Skeletal muscle satellite cell (primary cell): ENCODE measurements at regions not wholly inside any gene's neighbourhood (a gene's known extent, or its start where the extent isn't known, plus 50 kb on each side); places are given as distances from the start of the nearest gene placed in this dataset.
"Not testable (repeated sequence)": the region's sequence is repeated elsewhere in the genome, so short reads cannot be mapped to it uniquely, and the experiment has no call there.

Experiments used
- H3K27me3 ChIP-seq: 2 replicates; pipeline ENCODE4 v1.7.0; 2013; ENCODE audit warnings: low read length; ENCODE audit not compliant: control insufficient read depth, insufficient read depth
- H3K36me3 ChIP-seq: 2 replicates; pipeline ENCODE4 v1.7.0; 2013; ENCODE audit warnings: mild to moderate bottlenecking, control low read depth, low read length; ENCODE audit not compliant: insufficient read depth
- H3K4me1 ChIP-seq: 2 replicates; pipeline ENCODE4 v1.7.0; 2013; ENCODE audit warnings: low read length; ENCODE audit not compliant: control insufficient read depth, insufficient read depth
- H3K4me2 ChIP-seq: 2 replicates; pipeline ENCODE4 v1.7.0; 2013; ENCODE audit warnings: mild to moderate bottlenecking, low read length
- H3K4me3 ChIP-seq: 2 replicates; pipeline ENCODE4 v1.7.0; 2013; ENCODE audit warnings: low read length
- H3K9ac ChIP-seq: 2 replicates; pipeline ENCODE4 v1.7.0; 2013; ENCODE audit warnings: mild to moderate bottlenecking, low read depth, low read length, moderate library complexity
- H3K9me3 ChIP-seq: replicated peaks from 2 replicates; pipeline ENCODE4 v1.7.0; 2013; ENCODE audit warnings: mild to moderate bottlenecking, control low read depth, low read length

DNA sequence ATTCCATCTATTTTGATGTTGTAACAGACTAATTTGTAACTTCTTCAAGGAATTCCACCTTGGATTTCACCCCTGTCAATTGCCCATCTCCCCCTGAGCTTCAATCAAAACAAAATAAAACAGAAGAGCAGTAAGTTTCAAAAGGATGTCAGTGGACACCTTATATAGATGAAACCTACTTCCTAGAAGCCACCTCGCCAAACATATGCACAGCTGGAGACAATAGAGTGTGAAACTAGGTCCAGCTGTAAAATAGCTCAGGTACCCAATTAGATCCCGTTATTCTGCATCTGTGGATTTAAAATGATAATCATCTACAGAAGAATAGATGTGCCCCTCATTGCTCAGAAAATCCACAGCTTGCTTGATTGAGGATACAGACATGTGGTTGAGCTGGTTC is 598.6 kb downstream of the SH2D4B start:
- Histone ChIP-seq H3K36me3 (no peaks in the 10 kb centered on the region), H3K27me3 (no peaks in the 10 kb centered on the region), H3K4me3 (no peak overlapping the region), H3K4me1 (no peaks in the 10 kb centered on the region), H3K4me2 (no peak overlapping the region), H3K9ac (no peak overlapping the region), H3K9me3 (peaks cover 2% of the 10 kb centered on the region)

DNA sequence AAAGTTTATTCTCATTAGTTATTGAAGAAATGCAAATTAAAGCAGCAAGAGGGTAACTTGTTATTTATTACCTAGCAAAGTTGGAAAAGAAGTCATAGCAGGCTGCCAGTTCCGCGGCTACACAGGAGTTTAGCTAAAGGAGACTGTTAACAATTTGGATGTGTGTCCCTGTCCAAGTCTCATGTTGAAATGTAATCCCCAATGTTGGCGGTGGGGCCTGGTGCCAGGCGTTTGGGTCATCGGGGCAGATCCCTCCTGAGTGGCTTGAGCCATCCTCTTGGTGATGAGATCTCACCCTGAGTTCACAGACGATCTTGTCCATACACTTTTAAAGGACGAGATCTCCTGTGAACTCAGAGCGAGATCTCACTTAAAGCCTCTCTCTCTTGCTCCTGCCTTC is 608.3 kb downstream of the SH2D4B start:
- Histone ChIP-seq H3K9ac (no peak overlapping the region), H3K4me1 (no peaks in the 10 kb centered on the region), H3K4me3 (no peak overlapping the region), H3K27me3 (no peaks in the 10 kb centered on the region), H3K9me3 (peaks cover 3% of the 10 kb centered on the region), H3K36me3 (no peaks in the 10 kb centered on the region), H3K4me2 (no peak overlapping the region)

DNA sequence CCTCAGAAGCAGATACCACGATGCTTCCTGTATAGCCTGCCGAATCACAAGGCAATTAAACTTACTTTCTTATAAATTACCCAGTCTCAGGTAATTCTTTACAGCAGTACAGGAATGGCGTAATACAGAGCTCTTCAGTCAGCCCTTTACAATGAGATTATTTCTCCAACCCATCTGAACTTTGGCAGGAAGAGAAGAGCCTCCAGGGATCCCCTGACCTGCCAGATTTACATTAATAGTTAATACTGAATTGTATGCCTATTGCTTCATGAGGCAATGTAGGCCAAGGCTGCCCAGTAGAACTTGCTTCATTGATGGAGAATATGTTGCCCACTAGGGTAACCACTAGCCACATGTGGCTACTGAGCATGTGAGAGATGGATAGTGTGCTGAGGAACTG is 608.7 kb downstream of the SH2D4B start:
- no peak overlapping the region for H3K4me2 ChIP-seq
- H3K4me1 ChIP-seq = no peaks in the 10 kb centered on the region
- no peak overlapping the region for H3K9ac ChIP-seq
- no peaks in the 10 kb centered on the region for H3K27me3 ChIP-seq
- H3K9me3 ChIP-seq = peaks cover 3% of the 10 kb centered on the region
- H3K4me3 ChIP-seq = no peak overlapping the region
- no peaks in the 10 kb centered on the region for H3K36me3 ChIP-seq

DNA sequence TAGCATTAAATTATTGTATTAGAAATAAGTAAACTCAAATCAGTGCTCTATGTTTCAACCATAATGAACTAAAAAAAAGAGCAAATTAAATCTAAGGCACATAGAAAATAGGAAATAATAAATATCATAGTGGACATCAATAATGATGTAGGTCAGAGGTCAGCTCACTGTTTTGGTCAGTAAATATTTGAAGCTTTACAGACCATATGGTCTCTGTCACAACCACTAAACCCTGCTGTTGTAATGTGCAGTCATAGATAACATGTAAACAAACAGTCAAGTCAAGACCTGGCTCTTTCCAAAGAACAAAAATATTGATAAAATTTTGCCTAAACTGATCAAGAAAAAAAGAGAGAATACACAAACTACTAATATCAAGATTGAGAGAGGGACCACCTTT is 615.0 kb downstream of the SH2D4B start:
- Histone ChIP-seq H3K27me3 (no peaks in the 10 kb centered on the region), H3K4me3 (no peak overlapping the region), H3K4me1 (no peaks in the 10 kb centered on the region), H3K36me3 (no peaks in the 10 kb centered on the region), H3K4me2 (no peak overlapping the region), H3K9ac (no peak overlapping the region), H3K9me3 (no peaks in the 10 kb centered on the region)

DNA sequence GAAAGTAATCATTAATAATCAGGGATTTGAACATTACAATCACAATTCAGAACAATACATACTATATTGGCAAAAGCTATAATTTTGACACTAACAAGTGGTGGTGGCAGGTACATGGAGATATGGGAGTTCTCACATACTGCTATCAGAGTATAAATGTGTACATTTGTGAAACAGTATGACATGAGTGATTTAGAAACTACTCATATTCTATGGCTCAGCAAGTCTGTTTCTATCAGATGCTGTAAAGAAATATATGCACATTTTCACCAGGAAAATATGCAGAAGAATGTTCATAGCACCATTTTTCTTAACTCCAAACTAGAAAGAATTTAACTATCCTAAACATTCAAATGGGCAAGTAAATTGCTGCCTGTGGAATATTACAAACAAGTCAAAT is 620.0 kb downstream of the SH2D4B start:
- no peaks in the 10 kb centered on the region for H3K9me3 ChIP-seq
- H3K4me2 ChIP-seq = no peak overlapping the region
- H3K4me1 ChIP-seq = no peaks in the 10 kb centered on the region
- H3K9ac ChIP-seq = no peak overlapping the region
- H3K36me3 ChIP-seq = no peaks in the 10 kb centered on the region
- no peak overlapping the region for H3K4me3 ChIP-seq
- no peaks in the 10 kb centered on the region for H3K27me3 ChIP-seq

DNA sequence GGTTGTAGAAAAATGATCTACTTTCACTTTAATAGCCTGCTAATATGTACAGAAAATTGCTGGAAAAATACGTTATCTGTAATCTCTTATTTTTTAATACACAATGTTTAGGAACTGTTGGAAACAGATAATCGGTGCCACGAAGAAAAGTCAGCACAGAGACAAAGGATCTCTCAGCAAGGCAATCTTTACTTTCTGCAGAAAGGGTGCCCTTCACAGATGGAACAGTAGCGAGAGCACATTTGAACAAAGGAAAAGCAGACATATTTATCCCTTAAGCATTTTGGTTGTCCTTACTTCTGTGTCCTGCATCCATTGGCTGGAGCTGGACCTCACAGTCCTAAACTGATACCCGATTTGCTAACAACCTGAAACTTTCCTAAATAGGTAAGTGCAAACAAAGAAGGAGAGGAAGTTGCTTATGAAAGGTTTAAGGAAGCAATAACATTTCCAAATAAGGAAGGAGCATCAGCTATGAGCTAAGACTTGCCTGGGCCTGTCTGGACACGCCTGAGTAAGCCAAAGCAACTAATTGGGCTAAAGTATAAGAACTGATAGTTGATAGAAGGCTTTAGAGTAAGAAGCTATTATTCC is 640.0 kb downstream of the SH2D4B start:
- Histone ChIP-seq H3K9me3 (peaks cover 6% of the 10 kb centered on the region), H3K4me1 (no peaks in the 10 kb centered on the region), H3K36me3 (no peaks in the 10 kb centered on the region), H3K27me3 (no peaks in the 10 kb centered on the region), H3K9ac (no peak overlapping the region), H3K4me3 (no peak overlapping the region), H3K4me2 (no peak overlapping the region)

DNA sequence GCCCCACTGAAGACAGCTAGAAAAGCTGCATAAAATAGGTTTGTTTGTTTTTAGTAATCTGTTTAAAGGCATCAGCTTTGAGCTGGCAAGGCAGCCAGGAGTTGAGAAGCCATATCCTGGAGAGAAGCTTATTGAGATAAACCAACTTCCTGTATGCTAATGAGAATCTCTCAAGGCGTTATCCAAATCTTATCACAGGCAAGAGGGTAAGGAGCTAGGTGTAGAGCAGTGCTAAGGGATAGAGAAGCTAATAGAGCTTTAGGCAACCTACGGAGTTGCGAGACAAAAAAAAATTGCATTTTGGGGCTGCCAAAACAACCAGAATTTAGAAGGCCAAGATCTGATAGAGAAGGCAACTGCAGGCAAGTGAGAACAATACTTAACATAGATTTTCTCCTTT is 641.6 kb downstream of the SH2D4B start:
- Histone ChIP-seq H3K36me3 (no peaks in the 10 kb centered on the region), H3K27me3 (no peaks in the 10 kb centered on the region), H3K4me2 (no peak overlapping the region), H3K9ac (no peak overlapping the region), H3K9me3 (peaks cover 6% of the 10 kb centered on the region), H3K4me3 (no peak overlapping the region), H3K4me1 (no peaks in the 10 kb centered on the region)

DNA sequence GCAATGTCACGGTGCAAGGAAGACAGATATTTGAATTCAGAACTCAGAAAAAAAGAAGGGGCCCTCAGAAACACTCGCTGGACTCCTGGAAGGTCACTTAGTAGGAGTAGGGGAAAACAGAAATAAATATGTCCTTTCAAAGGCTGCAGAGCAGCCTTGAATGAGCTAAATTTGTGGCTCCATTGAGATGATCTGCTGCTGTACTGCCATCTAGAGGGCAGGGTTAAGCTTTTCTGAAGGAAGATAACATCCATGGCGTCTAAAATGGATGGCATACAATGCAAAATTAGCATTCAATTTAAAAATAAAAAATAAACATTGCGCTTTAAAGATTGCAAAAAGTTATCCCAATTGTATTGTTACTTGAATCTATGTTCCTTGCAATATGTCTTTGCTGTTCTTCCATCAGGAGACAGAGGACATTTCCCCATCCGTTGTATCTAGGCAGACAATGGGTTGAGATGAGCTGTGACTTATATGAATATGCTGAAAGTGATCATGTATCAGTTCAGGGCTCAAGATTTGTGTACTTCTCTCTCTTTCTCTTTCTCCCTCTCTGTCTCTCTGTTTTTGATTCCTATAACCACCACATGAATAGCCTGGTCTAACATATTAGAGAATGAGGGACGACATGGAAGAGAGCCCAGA is 642.2 kb downstream of the SH2D4B start:
- H3K9me3 ChIP-seq = peaks cover 6% of the 10 kb centered on the region
- no peak overlapping the region for H3K4me2 ChIP-seq
- H3K36me3 ChIP-seq = no peaks in the 10 kb centered on the region
- no peaks in the 10 kb centered on the region for H3K4me1 ChIP-seq
- no peak overlapping the region for H3K4me3 ChIP-seq
- H3K27me3 ChIP-seq = no peaks in the 10 kb centered on the region
- H3K9ac ChIP-seq = no peak overlapping the region

DNA sequence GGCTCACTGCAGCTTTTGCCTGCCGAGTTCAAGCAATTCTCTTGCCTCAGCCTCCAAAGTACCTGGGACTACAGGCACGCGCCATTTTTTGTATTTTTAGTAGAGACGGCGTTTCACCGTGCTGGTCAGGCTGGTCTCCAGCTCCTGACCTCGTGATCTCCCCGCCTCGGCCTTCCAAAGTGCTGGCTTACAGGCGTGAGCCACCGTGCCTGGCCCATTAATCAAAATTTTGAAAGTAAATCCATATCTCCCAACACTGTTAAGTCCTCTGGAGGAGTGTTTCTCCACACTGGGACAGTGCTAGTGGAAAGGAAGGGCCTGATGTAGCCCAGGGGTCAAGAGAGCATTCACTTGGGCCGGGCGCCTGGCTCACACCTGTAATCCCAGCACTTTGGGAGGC is 644.6 kb downstream of the SH2D4B start:
- Histone ChIP-seq H3K4me3 (no peak overlapping the region), H3K9ac (no peak overlapping the region), H3K36me3 (no peaks in the 10 kb centered on the region), H3K4me2 (no peak overlapping the region), H3K27me3 (no peaks in the 10 kb centered on the region), H3K9me3 (peaks cover 6% of the 10 kb centered on the region), H3K4me1 (no peaks in the 10 kb centered on the region)

DNA sequence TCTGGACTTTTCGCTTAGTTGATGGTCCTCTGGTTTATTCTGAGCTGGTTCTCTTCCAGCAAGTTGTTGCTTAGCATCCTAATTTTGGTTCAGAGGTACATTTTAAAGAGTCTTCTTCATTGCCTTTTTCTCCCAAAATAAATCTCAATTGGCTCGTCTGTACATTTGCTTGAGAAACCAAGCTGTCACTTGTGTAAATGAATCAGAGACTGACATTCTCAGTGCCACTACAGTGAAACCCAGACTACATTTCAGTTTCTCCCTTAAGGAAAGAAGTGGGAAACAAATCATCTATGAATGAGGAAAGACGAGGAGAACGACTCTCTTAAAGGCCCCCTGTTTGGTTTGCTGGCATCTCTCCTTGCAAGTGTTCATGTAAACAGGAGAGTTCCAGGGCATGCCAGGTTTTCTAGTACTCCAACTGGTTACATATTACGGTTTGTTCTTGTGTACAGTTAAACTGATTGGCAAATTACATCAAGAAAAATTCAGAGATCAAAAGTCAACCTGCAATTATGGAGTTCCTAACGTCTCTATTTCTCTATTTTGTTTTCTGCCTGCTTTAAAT is 654.6 kb downstream of the SH2D4B start:
- H3K4me1 ChIP-seq = no peaks in the 10 kb centered on the region

DNA sequence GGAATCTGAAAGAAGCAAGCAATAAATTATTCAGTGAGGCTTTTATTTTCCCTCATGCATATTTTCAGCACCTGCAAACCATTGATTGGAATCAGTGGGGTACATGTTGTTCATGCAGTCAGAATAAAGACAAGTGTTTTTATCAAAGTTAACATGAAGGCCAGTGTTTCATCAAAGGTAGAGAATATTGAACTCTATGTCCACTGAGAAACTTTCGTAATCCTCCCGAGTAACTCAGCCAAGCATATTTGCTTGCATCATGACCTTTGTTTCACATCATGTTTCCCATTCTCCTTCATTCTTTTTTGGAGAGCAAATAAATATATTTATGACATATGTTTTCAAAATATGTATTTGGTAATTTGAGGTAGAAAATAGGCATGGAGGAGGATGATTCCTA is 663.1 kb downstream of the SH2D4B start:
- Histone ChIP-seq H3K9ac (no peak overlapping the region), H3K4me1 (no peaks in the 10 kb centered on the region), H3K27me3 (no peaks in the 10 kb centered on the region), H3K9me3 (no peaks in the 10 kb centered on the region), H3K4me3 (no peak overlapping the region), H3K36me3 (no peaks in the 10 kb centered on the region), H3K4me2 (no peak overlapping the region)

More for the DNA sequence above, 654.6 kb downstream of the SH2D4B start:
- no peaks in the 10 kb centered on the region for H3K36me3 ChIP-seq
- H3K4me3 ChIP-seq = no peak overlapping the region
- H3K4me2 ChIP-seq = no peak overlapping the region
- no peak overlapping the region for H3K9ac ChIP-seq
- H3K27me3 ChIP-seq = no peaks in the 10 kb centered on the region
- H3K9me3 ChIP-seq = peaks cover 3% of the 10 kb centered on the region

DNA sequence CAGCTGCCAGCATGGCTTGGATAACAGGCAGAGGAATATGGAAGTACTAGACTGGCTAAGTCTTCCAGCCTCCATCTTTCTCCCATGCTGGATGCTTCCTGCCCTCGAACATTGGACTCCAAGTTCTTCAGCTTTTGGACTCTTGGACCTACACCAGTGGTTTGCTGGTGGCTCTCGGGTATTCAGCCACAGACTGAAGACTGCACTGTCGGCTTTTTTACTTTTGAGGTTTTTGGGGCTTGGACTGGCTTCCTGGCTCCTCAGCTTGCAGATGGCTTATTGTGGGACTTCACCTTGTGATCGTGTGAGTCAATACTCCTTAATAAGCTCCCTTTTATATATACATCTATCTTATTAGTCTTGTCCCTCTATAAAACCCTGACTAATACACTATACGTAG is 667.6 kb upstream of the NRG3 start:
- not testable (repeated sequence) for H3K36me3 ChIP-seq, H3K9me3 ChIP-seq, H3K4me2 ChIP-seq, H3K9ac ChIP-seq, H3K4me1 ChIP-seq, H3K27me3 ChIP-seq, H3K4me3 ChIP-seq
